Pons (tissue), 1 donor: ENCODE measurements at regions not wholly inside any gene's neighbourhood (a gene's known extent, or its start where the extent isn't known, plus 50 kb on each side); places are given as distances from the start of the nearest gene placed in this dataset.

ENCODE experiments used
- DNase-seq: peaks from one replicate; pipeline ENCODE4 v3.0.0-alpha.2; 2016; ENCODE audit warnings: low spot score

GRCh38 chr11:92384358-92384757 is 159.7 kb downstream of the FAT3 start:
- DNase-seq = no peak

- DNase-seq = peak; percentile 37
These were observed 160.2 kb downstream of the FAT3 start for GRCh38 chr11:92384802-92385201.

- DNase-seq = no peak
These were observed 162.0 kb downstream of the FAT3 start for GRCh38 chr11:92386577-92386976.

GRCh38 chr11:92387859-92388258 is 163.2 kb downstream of the FAT3 start:
- no peak for DNase-seq

- no peak for DNase-seq
These were observed 163.8 kb downstream of the FAT3 start for GRCh38 chr11:92388380-92388779.

GRCh38 chr11:92390783-92391182 is 166.2 kb downstream of the FAT3 start:
- DNase-seq = no peak

GRCh38 chr11:92391364-92391763 is 166.7 kb downstream of the FAT3 start:
- no peak for DNase-seq

- no peak for DNase-seq
These were observed 167.2 kb downstream of the FAT3 start for GRCh38 chr11:92391808-92392207.

- DNase-seq = peak; percentile 20
These were observed 168.6 kb downstream of the FAT3 start for GRCh38 chr11:92393218-92393617.

GRCh38 chr11:92396133-92396532 is 171.5 kb downstream of the FAT3 start:
- DNase-seq = no peak

GRCh38 chr11:92397221-92397755 is 172.7 kb downstream of the FAT3 start:
- no peak for DNase-seq

- DNase-seq = no peak
These were observed 175.1 kb downstream of the FAT3 start for GRCh38 chr11:92399705-92400104.

- DNase-seq = no peak
These were observed 176.9 kb downstream of the FAT3 start for GRCh38 chr11:92401520-92401919.

- no peak for DNase-seq
These were observed 181.9 kb downstream of the FAT3 start for GRCh38 chr11:92406472-92406871.

- DNase-seq = no peak
These were observed 184.7 kb downstream of the FAT3 start for GRCh38 chr11:92409355-92409754.

GRCh38 chr11:92409956-92410355 is 185.3 kb downstream of the FAT3 start:
- no peak for DNase-seq

- no peak for DNase-seq
These were observed 185.9 kb downstream of the FAT3 start for GRCh38 chr11:92410526-92410925.

GRCh38 chr11:92411431-92411830 is 186.8 kb downstream of the FAT3 start:
- DNase-seq = no peak

GRCh38 chr11:92413757-92414513 is 189.3 kb downstream of the FAT3 start:
- DNase-seq = no peak

- no peak for DNase-seq
These were observed 192.5 kb downstream of the FAT3 start for GRCh38 chr11:92416971-92417725.

- DNase-seq = no peak
These were observed 198.8 kb downstream of the FAT3 start for GRCh38 chr11:92423115-92424034.

GRCh38 chr11:92424281-92424680 is 199.7 kb downstream of the FAT3 start:
- no peak for DNase-seq
